ENCODE measurements at regions not wholly inside any gene's neighbourhood (a gene's known extent, or its start where the extent isn't known, plus 50 kb on each side); places are given as distances from the start of the nearest gene placed in this dataset.

GRCh38 chr2:130288467-130289403, 54.0 kb upstream of the IMP4 start (continued):
- TF ChIP-seq RAD21 (IDR thresholded peaks at IDR 0.05 in 1 of 2, conservative IDR thresholded peaks at IDR 0.05 in 1 of 2; ENCODE audit: low read depth in 2 of 2, low read length in 2 of 2) (peak; percentile 50 to 71), SP1 (IDR thresholded peaks at IDR 0.05; ENCODE audit: low read depth, low read length) (peak; percentile 40; the same call in 1 of the 2 replicates), GABPA (IDR thresholded peaks at IDR 0.05; ENCODE audit: borderline replicate concordance, insufficient read depth, low read length) (peak; percentile 55; the same call in 1 of the 2 replicates), POU5F1 (IDR thresholded peaks at IDR 0.05; ENCODE audit: low read depth, low read length) (no peak), SIX5 (IDR thresholded peaks at IDR 0.05; ENCODE audit: low read depth, low read length) (no peak), MAX (IDR thresholded peaks at IDR 0.05) (peak; percentile 14; the same call in 1 of the 2 replicates), CTCF (IDR thresholded peaks at IDR 0.05; ENCODE audit: control extremely low read depth in 1 of 3, insufficient read depth in 1 of 3, low read depth in 1 of 3, low read length in 3 of 3) (peak; percentile 22 to 64 (median 36)), TCF12 (IDR thresholded peaks at IDR 0.05; ENCODE audit: low read depth, low read length) (no peak), HDAC6 (IDR thresholded peaks at IDR 0.05; ENCODE audit: low read depth, low read length) (no peak), BCL11A (IDR thresholded peaks at IDR 0.05; ENCODE audit: low read depth in 2 of 2, low read length in 2 of 2) (no peak), TBP (IDR thresholded peaks at IDR 0.05; ENCODE audit: low read depth, low read length) (peak; percentile 74)

Measured in H1 (cell line).